ENCODE measurements at regions not wholly inside any gene's neighbourhood (a gene's known extent, or its start where the extent isn't known, plus 50 kb on each side); places are given as distances from the start of the nearest gene placed in this dataset.

GRCh38 chr5:174293006-174293405 is 247.5 kb downstream of the NSG2 start:
- DNase-seq: no peak

GRCh38 chr5:174293481-174293880 is 248.0 kb downstream of the NSG2 start:
- DNase-seq: no peak

- DNase-seq: no peak
Observed at GRCh38 chr5:174294891-174295620, 249.6 kb downstream of the NSG2 start.

GRCh38 chr5:174295702-174296436 is 250.4 kb downstream of the NSG2 start:
- no peak for DNase-seq

- no peak for DNase-seq
Observed at GRCh38 chr5:174300118-174300940, 254.8 kb downstream of the NSG2 start.

- no peak for DNase-seq
Observed at GRCh38 chr5:174300941-174301761, 255.6 kb downstream of the NSG2 start.

- DNase-seq: no peak
Observed at GRCh38 chr5:174301848-174302625, 256.5 kb downstream of the NSG2 start.

- no peak for DNase-seq
Observed at GRCh38 chr5:174303035-174303434, 257.5 kb downstream of the NSG2 start.

GRCh38 chr5:174303437-174304045 is 258.0 kb downstream of the NSG2 start:
- no peak for DNase-seq

GRCh38 chr5:174305241-174305681 is 259.8 kb downstream of the NSG2 start:
- DNase-seq: no peak

GRCh38 chr5:174306345-174307030 is 261.0 kb downstream of the NSG2 start:
- no peak for DNase-seq

- DNase-seq: no peak
Observed at GRCh38 chr5:174307031-174307408, 261.5 kb downstream of the NSG2 start.

GRCh38 chr5:174307656-174308271 is 262.3 kb downstream of the NSG2 start:
- DNase-seq: no peak

- DNase-seq: peak; percentile 30
Observed at GRCh38 chr5:174309131-174309795, 263.8 kb downstream of the NSG2 start.

GRCh38 chr5:174310243-174310642 is 264.7 kb downstream of the NSG2 start:
- DNase-seq: peak; percentile 22

GRCh38 chr5:174310706-174311105 is 265.2 kb downstream of the NSG2 start:
- no peak for DNase-seq

GRCh38 chr5:174311121-174311520 is 265.6 kb downstream of the NSG2 start:
- DNase-seq: peak; percentile 32

- peak; percentile 89 for DNase-seq
Observed at GRCh38 chr5:174311531-174312269, 266.2 kb downstream of the NSG2 start.

- DNase-seq: no peak
Observed at GRCh38 chr5:174312270-174312617, 266.7 kb downstream of the NSG2 start.

All from activated CD8-positive, alpha-beta memory T cell treated with anti-CD3 and anti-CD28 coated beads, Interleukin-2, amount 50 U/mL, for 48 hours (primary cell).